Skin of body (tissue), 1 donor: ENCODE measurements at regions not wholly inside any gene's neighbourhood (a gene's known extent, or its start where the extent isn't known, plus 50 kb on each side); places are given as distances from the start of the nearest gene placed in this dataset.

ENCODE experiments used
- DNase-seq: peaks from one replicate; lab custom pipeline; 2025; lab: John Stamatoyannopoulos, UW

DNA sequence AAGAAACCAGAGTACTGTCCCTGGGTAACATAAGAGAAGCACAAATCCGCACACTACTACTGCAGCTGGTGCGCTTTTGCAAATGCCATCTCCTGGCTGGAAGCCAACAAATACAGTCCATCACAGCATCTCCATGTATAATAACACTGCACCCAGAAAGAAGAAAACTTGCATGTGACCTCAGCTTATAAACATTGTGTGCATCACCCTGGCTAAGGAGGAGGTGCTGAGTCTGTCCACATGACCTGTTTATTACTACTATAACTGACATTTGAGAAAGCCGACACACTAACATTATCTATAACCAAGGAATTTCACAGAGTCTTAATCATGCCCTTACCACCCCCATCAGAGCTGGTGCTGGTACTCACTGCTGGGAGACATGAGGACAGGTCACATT is 516.8 kb downstream of the CFAP47 start:
- DNase-seq, result no peak

GRCh38 chrX:36443007-36443406 is 523.5 kb downstream of the CFAP47 start:
- no peak for DNase-seq

- DNase-seq, result no peak
Observed at GRCh38 chrX:36445566-36445965, 526.0 kb downstream of the CFAP47 start.

DNA sequence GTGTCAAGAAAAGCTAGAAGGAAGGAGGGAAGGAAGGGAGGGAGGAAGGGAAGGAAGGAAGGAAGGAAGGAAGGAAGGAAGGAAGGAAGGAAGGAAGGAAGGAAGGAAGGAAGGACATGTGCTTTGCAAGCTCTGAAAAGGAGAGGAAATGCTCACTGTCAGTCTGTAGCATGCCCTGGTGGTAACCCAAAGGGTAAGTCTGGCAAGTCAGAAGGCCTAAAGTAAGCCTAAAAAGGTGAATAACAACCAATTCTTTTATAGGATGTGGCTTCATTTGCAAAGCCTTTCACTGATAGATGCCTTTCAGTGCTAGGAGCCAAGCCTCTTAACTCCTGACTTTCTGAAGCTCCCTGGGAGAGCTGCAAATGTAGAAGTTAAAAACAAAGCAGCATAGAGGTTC is 542.6 kb downstream of the CFAP47 start:
- no peak for DNase-seq

- no peak for DNase-seq
Observed at GRCh38 chrX:36480441-36480990, 527.6 kb upstream of the FAM47C start.

- no peak for DNase-seq
Observed at GRCh38 chrX:36501169-36501702, 506.9 kb upstream of the FAM47C start.

- no peak for DNase-seq
Observed at GRCh38 chrX:36504625-36505024, 503.5 kb upstream of the FAM47C start.

DNA sequence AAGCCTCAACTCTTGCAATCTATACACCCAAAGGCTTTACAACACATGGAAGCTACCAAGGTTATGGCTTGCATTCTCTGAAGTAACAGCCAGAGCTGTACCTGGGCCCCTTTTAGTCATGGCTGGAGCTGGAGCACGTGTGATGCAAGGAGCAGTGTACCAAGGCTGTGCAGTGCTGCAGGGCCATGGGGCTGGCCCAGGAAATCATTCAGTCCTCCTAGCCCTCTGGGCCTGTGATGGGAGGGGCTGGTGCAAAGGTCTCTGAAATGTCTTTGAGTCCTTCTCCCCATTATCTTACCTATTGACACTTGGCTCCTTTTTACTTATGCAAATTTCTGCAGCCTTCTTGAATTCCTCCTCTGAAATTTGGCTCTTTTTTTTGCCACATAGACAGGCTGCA is 500.1 kb upstream of the FAM47C start:
- DNase-seq, result no peak

DNA sequence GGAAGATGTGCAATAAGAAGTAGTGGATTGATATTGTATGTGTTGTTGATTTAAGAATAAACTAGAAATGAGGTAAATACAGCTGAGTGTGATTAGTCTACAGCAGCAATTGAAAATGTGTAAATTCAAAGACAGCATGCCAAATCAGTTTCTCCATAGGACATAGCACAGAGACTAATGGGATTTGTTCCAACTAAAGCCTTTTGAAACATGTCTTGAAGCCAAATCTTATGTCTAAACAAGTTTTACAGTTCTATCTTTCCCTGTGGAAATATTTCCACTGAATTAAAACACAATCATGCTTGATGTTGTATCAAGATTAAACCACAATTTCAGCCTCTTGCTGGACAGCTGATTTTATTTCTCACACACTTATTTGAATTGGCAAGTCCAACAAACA is 497.4 kb upstream of the FAM47C start:
- peak; percentile 5 for DNase-seq

DNA sequence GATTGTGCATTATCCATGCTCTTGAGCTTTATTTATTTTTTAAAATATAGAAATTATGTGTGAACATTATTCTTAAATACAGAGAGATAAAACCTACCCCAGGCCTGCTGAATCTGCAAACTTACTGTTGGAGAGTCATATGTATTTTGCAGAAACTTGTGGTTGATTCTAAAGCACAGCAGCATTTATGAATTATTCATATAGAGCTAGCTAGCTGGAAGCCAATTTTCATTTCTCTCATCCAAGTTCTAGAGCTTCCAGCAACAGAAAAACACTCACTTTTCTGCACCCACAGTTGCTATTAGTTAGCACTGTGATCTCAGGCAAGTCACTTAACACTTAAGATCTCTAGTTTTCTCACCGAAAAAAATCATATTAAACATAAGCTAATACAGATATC is 479.5 kb upstream of the FAM47C start:
- DNase-seq, result no peak

DNA sequence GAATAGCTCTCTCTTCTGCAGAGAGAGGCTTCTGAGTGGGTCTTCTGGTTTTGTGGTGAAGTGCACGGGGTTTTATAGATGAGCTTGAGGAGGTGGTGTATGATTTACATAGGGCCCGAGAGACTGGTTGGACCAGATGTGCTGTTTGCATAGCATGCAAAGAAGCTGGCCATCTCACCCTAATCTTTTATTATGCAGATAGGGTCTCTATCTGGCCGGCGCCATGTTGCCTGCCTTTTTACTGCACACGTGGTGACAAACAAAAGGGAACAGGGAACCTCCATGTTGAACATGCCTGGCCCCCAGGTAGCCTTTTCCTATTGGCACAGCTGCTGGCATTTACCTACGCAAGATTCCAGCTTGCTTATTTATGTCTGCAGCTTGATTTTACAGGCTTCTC is 473.3 kb upstream of the FAM47C start:
- no peak for DNase-seq

- DNase-seq, result no peak
Observed at GRCh38 chrX:36543499-36543898, 464.7 kb upstream of the FAM47C start.

DNA sequence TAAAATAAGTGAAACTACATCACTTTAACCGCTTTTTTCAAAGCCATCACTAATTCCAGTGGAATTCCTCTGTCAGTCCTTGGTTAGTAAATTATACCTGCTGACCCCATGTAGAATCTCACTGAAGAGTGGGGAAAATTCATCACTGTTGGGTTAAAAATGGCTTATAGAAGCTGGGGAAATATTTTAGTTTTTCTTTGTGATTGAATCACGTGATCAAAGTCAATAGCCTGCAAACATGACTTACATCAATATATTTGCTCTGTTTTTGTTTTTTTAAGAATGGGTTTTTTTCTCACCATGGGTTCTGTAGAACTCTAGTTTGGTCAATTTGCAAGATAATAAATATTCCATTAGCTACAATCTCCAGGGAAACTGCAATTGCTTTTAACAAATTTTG is 445.2 kb upstream of the FAM47C start:
- DNase-seq, result no peak

DNA sequence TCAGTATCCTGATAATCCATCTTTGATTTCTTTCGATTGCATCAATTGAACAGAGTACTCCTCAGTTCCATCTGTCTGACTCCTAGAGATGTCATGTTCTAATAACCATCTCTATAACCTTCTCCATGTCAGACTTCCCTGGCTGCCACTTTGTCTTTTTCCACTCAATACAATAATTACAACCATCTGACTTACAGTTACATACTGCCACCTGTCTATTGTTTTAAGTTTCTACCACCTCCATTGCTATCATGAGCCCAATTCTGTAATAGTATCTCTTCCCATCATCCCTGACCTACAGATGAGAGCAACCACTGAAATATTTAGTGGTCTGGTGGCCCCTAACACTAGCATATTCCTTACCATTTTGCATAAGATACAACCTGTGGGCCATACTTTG is 439.2 kb upstream of the FAM47C start:
- DNase-seq, result no peak

DNA sequence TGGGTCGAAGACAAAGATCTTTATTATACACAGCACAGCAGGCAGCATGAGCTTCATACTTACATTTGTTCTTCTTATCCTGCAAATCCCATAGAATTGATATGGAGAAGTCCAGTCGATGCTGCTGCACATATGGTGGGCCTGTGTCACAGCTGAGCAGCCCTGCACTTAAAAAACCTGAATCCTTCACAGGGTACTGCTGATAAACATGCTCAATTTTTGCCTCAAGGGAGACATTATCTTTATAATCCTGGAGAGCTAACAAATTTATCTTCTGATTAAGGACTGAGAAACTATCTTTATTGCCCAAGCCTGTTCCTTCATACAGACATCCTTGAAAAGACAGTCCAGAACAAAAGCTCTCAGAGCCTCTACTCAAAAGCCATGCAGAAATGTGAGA is 434.4 kb upstream of the FAM47C start:
- no peak for DNase-seq

GRCh38 chrX:36575670-36576069 is 432.5 kb upstream of the FAM47C start:
- DNase-seq, result no peak

DNA sequence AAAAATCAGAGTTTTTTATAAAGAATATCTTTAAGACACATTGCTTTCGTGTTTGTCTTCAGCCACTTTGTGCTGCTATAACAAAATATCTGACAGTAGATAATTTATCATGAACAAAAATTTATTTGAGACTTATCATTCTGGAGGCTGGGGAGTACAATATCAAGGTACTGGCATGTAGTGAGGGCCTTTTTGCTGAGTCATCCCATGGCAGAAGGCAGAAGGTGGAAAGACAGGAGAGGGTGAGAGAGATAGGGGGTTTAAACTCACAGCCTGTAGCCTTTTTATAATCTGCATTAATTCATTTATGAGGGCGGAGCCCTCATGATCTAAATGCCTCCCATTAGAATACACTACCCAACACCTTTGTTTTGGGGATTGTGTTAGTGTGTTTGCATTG is 431.2 kb upstream of the FAM47C start:
- no peak for DNase-seq

DNA sequence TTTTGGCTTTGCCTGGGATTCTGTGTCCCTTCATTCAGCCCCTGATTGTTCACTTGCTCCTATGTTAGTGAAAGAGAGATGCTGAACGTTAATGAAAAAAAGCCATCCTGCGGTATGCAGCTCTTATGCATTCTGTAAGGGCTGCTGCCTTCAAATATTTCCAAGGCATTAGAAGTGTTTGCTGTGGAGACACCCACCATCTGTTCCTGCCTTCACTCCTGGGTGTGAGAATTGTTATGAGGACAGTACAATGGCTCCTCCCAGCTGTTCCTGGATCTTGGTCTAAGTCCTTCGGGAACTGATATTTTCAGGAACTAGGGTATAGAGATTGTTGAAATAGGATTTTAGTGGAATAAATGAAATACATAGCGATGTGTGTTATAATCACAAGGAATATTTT is 427.1 kb upstream of the FAM47C start:
- DNase-seq, result no peak

- DNase-seq, result no peak
Observed at GRCh38 chrX:36583674-36584073, 424.5 kb upstream of the FAM47C start.

GRCh38 chrX:36609616-36610585 is 398.3 kb upstream of the FAM47C start:
- DNase-seq, result no peak

- DNase-seq, result no peak
Observed at GRCh38 chrX:36626898-36627297, 381.3 kb upstream of the FAM47C start.

DNA sequence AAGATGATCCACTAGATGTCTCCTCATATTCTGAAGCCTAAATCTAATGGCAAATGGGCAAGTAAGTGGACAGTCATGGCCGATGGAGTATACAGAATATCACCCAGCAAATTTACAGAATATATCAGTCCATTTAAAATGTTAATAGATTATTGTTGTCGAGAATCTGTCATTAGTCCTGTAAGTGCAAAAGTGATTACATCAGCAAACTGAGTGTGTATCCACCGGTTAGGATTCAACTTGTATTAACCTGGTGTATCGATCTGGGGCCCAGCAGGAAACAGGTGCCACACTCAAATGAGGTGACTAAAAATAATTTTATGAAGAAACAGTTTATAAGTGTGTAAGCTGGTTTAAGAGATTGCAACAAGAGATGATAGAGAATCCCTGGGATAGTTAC is 367.9 kb upstream of the FAM47C start:
- no peak for DNase-seq

GRCh38 chrX:36642052-36642451 is 366.1 kb upstream of the FAM47C start:
- DNase-seq, result no peak
